Neural progenitor cell (in vitro differentiated cells): ENCODE measurements at regions not wholly inside any gene's neighbourhood (a gene's known extent, or its start where the extent isn't known, plus 50 kb on each side); places are given as distances from the start of the nearest gene placed in this dataset.

Experiments used
- DNase-seq: peaks from one replicate; pipeline ENCODE4 v3.0.0-alpha.2; 2016; ENCODE audit warnings: low spot score
- H2AFZ ChIP-seq: fragments of 200-600 bp; sonication (generic); replicated peaks from 2 replicates; pipeline ENCODE4 v1.6.1; 2016; ENCODE audit warnings: antibody characterized with exemption
- H3F3A ChIP-seq: fragments of 200-600 bp; sonication (generic); 2 replicates; pipeline ENCODE4 v1.6.1; 2016; ENCODE audit warnings: antibody characterized with exemption, low read depth
- H3K27ac ChIP-seq: fragments of 200-600 bp; sonication (generic); 2 replicates; pipeline ENCODE4 v1.5.1; 2016; ENCODE audit warnings: mild to moderate bottlenecking
- H3K27me3 ChIP-seq: fragments of 200-600 bp; sonication (generic); 2 replicates; pipeline ENCODE4 v1.6.1; 2016; ENCODE audit warnings: mild to moderate bottlenecking, moderate library complexity
- H3K36me3 ChIP-seq: fragments of 200-600 bp; sonication (generic); 2 replicates; pipeline ENCODE4 v1.5.1; 2016
- H3K4me1 ChIP-seq: fragments of 200-600 bp; sonication (generic); 2 replicates; pipeline ENCODE4 v1.6.1; 2016; ENCODE audit warnings: mixed run types
- H3K4me2 ChIP-seq: fragments of 200-600 bp; sonication (generic); 2 replicates; pipeline ENCODE4 v1.6.1; 2016
- H3K4me3 ChIP-seq: fragments of 200-600 bp; sonication (generic); 2 replicates; pipeline ENCODE4 v1.5.1; 2016
- H3K79me2 ChIP-seq: fragments of 200-600 bp; sonication (generic); 2 replicates; pipeline ENCODE4 v1.6.1; 2016; ENCODE audit warnings: low read depth
- H3K9ac ChIP-seq: fragments of 200-600 bp; sonication (generic); 2 replicates; pipeline ENCODE4 v1.6.1; 2016
- H3K9me3 ChIP-seq: fragments of 200-600 bp; sonication (generic); 2 replicates; pipeline ENCODE4 v1.5.1; 2016; ENCODE audit warnings: low read depth
- H4K20me1 ChIP-seq: fragments of 200-600 bp; sonication (generic); 2 replicates; pipeline ENCODE4 v1.6.1; 2016; ENCODE audit warnings: low read depth
- H3K27ac Mint-ChIP-seq: 3 replicates; pipeline ENCODE4 v1.8.0; 2021; ENCODE audit warnings: mixed read lengths
- H3K27me3 Mint-ChIP-seq: 2 replicates; pipeline ENCODE4 v1.8.0; 2022; ENCODE audit warnings: low read depth, mild to moderate bottlenecking, inconsistent platforms, moderate library complexity, mixed read lengths; ENCODE audit not compliant: insufficient read depth
- H3K36me3 Mint-ChIP-seq: 3 replicates; pipeline ENCODE4 v1.8.0; 2021; ENCODE audit warnings: mixed read lengths
- H3K4me1 Mint-ChIP-seq: 3 replicates; pipeline ENCODE4 v1.8.0; 2021; ENCODE audit warnings: mixed read lengths
- H3K4me3 Mint-ChIP-seq: 3 replicates; pipeline ENCODE4 v1.8.0; 2021; ENCODE audit warnings: mild to moderate bottlenecking, moderate library complexity, mixed read lengths
- H3K9me3 Mint-ChIP-seq: 3 replicates; pipeline ENCODE4 v1.8.0; 2020; ENCODE audit warnings: mixed read lengths
- EZH2 ChIP-seq: fragments of 200-600 bp; sonication (generic); IDR thresholded peaks from 2 replicates; pipeline ENCODE4 v1.6.1; 2017; ENCODE audit warnings: antibody characterized with exemption, mild to moderate bottlenecking, moderate library complexity
- EZH2phosphoT487 ChIP-seq: fragments of 200-600 bp; sonication (generic); IDR thresholded peaks from 2 replicates; pipeline ENCODE4 v1.6.1; 2017; ENCODE audit warnings: antibody characterized with exemption
- TF ChIP-seq, protein P1 (sequence below): fragments of 200-600 bp; sonication (generic); IDR thresholded peaks from 2 replicates; pipeline ENCODE4 v1.5.1; 2017; ENCODE audit warnings: antibody characterized with exemption, mild to moderate bottlenecking

DNA sequence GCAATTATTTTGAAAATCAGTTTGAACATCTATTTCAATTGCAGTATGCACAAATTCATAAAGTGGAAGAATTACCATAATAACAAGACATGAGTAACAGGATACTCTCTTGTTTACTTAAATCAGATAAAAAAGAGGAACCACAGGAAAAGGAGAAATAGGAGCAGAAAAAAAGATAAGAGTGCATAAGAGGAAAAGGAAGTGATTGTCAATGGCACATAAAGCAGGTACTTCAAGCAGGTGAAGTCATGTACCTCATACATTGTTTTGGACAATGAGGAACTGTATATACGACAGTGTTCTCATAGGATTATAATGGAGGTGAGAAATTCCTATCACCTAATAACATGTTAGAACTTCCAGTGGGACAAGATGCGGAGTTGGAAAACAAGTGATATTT lies 334.5 kb upstream of the PCDH7 start:
- Mint-ChIP-seq H3K27me3 (no peaks in the 10 kb centered on the region), H3K9me3 (peaks cover 2% of the 10 kb centered on the region), H3K4me1 (no peaks in the 10 kb centered on the region), H3K36me3 (no peaks in the 10 kb centered on the region), H3K27ac (no peak overlapping the region), H3K4me3 (no peak overlapping the region)
- Histone ChIP-seq H3K4me3 (no peak overlapping the region), H3K9ac (no peak overlapping the region), H3K36me3 (no peaks in the 10 kb centered on the region), H4K20me1 (no peaks in the 10 kb centered on the region), H3K79me2 (no peaks in the 10 kb centered on the region), H3K27ac (no peak overlapping the region), H3K4me1 (no peaks in the 10 kb centered on the region), H3K4me2 (no peak overlapping the region), H3K9me3 (no peaks in the 10 kb centered on the region), H3F3A (no peaks in the 10 kb centered on the region), H2AFZ (no peak overlapping the region), H3K27me3 (no peaks in the 10 kb centered on the region)
- DNase-seq, result no peak
- TF ChIP-seq EZH2, result no peak
- no peak for TF ChIP-seq EZH2phosphoT487
- TF ChIP-seq, protein P1, sequence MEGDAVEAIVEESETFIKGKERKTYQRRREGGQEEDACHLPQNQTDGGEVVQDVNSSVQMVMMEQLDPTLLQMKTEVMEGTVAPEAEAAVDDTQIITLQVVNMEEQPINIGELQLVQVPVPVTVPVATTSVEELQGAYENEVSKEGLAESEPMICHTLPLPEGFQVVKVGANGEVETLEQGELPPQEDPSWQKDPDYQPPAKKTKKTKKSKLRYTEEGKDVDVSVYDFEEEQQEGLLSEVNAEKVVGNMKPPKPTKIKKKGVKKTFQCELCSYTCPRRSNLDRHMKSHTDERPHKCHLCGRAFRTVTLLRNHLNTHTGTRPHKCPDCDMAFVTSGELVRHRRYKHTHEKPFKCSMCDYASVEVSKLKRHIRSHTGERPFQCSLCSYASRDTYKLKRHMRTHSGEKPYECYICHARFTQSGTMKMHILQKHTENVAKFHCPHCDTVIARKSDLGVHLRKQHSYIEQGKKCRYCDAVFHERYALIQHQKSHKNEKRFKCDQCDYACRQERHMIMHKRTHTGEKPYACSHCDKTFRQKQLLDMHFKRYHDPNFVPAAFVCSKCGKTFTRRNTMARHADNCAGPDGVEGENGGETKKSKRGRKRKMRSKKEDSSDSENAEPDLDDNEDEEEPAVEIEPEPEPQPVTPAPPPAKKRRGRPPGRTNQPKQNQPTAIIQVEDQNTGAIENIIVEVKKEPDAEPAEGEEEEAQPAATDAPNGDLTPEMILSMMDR, result no peak

DNA sequence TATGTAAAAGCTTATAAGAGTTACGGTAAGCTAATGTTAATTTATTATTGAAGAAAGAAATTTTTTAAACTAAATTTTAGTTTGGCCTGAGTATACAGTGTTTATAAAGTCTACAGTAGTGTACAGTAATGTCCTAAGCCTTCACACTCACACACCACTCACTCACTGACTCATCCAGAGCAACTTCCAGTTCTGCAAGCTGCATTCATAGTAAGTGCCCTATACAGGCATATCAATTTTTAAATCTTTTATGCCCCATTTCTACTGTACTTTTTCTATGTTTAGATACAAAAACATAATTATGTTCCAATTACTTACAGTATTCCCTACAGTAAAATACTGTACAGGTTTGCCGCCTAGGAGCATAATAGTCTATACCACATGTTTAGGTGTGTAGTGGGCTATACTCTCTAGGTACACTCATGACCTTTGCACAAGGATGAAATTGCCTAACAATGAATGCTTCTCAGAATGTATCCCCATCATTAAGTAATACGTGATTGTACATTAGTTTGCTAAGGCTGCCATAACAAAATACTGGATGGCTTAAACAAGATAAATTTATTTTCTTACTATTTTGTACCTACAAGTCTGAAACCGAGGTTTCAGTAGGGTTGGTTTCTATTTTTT lies 333.8 kb upstream of the PCDH7 start:
- no peak overlapping the region for H3K9ac ChIP-seq
- H3K27ac ChIP-seq, result no peak overlapping the region
- H3K9me3 Mint-ChIP-seq, result no peaks in the 10 kb centered on the region
- H3K4me3 ChIP-seq, result no peak overlapping the region
- no peak for DNase-seq
- H3K36me3 ChIP-seq, result no peaks in the 10 kb centered on the region
- H3K9me3 ChIP-seq, result no peaks in the 10 kb centered on the region
- no peaks in the 10 kb centered on the region for H3K27me3 Mint-ChIP-seq
- H4K20me1 ChIP-seq, result no peaks in the 10 kb centered on the region
- H2AFZ ChIP-seq, result no peak overlapping the region
- H3K4me1 ChIP-seq, result no peaks in the 10 kb centered on the region
- H3K36me3 Mint-ChIP-seq, result no peaks in the 10 kb centered on the region
- no peak overlapping the region for H3K4me2 ChIP-seq
- H3K4me1 Mint-ChIP-seq, result no peaks in the 10 kb centered on the region
- no peaks in the 10 kb centered on the region for H3K27me3 ChIP-seq
- TF ChIP-seq, protein P1, result no peak
- TF ChIP-seq EZH2phosphoT487, result no peak
- TF ChIP-seq EZH2, result no peak
- H3K79me2 ChIP-seq, result no peaks in the 10 kb centered on the region
- no peak overlapping the region for H3K4me3 Mint-ChIP-seq
- no peak overlapping the region for H3K27ac Mint-ChIP-seq
- H3F3A ChIP-seq, result no peaks in the 10 kb centered on the region

DNA sequence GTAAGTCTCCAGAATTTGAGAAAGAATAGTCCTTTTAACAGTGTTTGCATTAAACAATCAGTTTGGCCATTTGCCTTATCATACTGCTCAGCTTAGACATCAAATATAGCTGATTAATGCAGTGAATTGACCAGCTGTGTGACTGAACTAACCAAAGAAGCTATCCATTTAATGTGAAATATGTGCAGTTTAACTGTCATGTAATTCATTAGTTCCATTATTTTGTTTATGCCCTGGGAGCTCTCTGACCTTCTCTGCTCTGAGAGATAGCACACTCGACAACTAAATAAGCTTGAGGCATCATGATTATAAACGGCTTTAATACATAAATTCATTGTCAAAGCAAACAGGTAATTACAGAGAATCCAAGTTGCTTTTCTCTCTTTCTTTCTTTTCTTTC lies 324.3 kb upstream of the PCDH7 start:
- TF ChIP-seq, protein P1, result no peak
- TF ChIP-seq EZH2 (no peak), EZH2phosphoT487 (no peak)
- Mint-ChIP-seq H3K4me3 (no peak overlapping the region), H3K27ac (no peak overlapping the region), H3K9me3 (no peaks in the 10 kb centered on the region), H3K36me3 (no peaks in the 10 kb centered on the region), H3K4me1 (peaks cover 3% of the 10 kb centered on the region), H3K27me3 (no peaks in the 10 kb centered on the region)
- no peak overlapping the region for H3K4me3 ChIP-seq
- H3K4me1 ChIP-seq, result peaks cover 14% of the 10 kb centered on the region
- no peaks in the 10 kb centered on the region for H3K36me3 ChIP-seq
- H3K9me3 ChIP-seq, result no peaks in the 10 kb centered on the region
- no peak overlapping the region for H2AFZ ChIP-seq
- no peaks in the 10 kb centered on the region for H3K79me2 ChIP-seq
- no peaks in the 10 kb centered on the region for H3F3A ChIP-seq
- H3K27me3 ChIP-seq, result no peaks in the 10 kb centered on the region
- no peak overlapping the region for H3K27ac ChIP-seq
- H3K4me2 ChIP-seq, result no peak overlapping the region
- no peak for DNase-seq
- H3K9ac ChIP-seq, result no peak overlapping the region
- no peaks in the 10 kb centered on the region for H4K20me1 ChIP-seq
